ENCODE measurements at regions not wholly inside any gene's neighbourhood (a gene's known extent, or its start where the extent isn't known, plus 50 kb on each side); places are given as distances from the start of the nearest gene placed in this dataset.

GRCh38 chr5:174504266-174504726, 220.1 kb upstream of the MSX2 start:
- WGBS, 2 experiments (ENCODE audit: extremely low coverage in 1 of 2, insufficient coverage in 1 of 2, insufficient read length in 1 of 2, insufficient replicate concordance in 2 of 2, low coverage in 1 of 2, low lambda C conversion rate in 2 of 2, missing lambda C conversion rate in 1 of 2), result 96% methylated on average over 8 of the region's 9 CpGs; no CpG with 5 or more reads in 1 of the 2 experiments
- no peak for TF ChIP-seq GABPA (IDR thresholded peaks at IDR 0.05; ENCODE audit: borderline replicate concordance, insufficient read depth, low read length)
- TF ChIP-seq JUND (IDR thresholded peaks at IDR 0.05; ENCODE audit: low read length), result no peak
- TF ChIP-seq, protein P1, sequence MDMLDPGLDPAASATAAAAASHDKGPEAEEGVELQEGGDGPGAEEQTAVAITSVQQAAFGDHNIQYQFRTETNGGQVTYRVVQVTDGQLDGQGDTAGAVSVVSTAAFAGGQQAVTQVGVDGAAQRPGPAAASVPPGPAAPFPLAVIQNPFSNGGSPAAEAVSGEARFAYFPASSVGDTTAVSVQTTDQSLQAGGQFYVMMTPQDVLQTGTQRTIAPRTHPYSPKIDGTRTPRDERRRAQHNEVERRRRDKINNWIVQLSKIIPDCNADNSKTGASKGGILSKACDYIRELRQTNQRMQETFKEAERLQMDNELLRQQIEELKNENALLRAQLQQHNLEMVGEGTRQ (IDR thresholded peaks at IDR 0.05; ENCODE audit: low read length), result no peak
- TF ChIP-seq SP2 (IDR thresholded peaks at IDR 0.05; ENCODE audit: low read length), result no peak
- no peak for TF ChIP-seq NRF1 (IDR thresholded peaks at IDR 0.05; ENCODE audit: low read depth, low read length)
- TF ChIP-seq TBP (IDR thresholded peaks at IDR 0.05; ENCODE audit: low read depth, low read length), result no peak
- TF ChIP-seq KDM1A (IDR thresholded peaks at IDR 0.05; ENCODE audit: borderline replicate concordance, low read length), result no peak
- TF ChIP-seq FOSL1 (IDR thresholded peaks at IDR 0.05; ENCODE audit: insufficient read depth, low read depth, low read length), result no peak
- TF ChIP-seq CHD1 (IDR thresholded peaks at IDR 0.05; ENCODE audit: low read depth, low read length), result no peak
- TF ChIP-seq YY1 (IDR thresholded peaks at IDR 0.05; ENCODE audit: low read depth, low read length), result no peak
- no peak for TF ChIP-seq POU5F1 (IDR thresholded peaks at IDR 0.05; ENCODE audit: low read depth, low read length)

More at GRCh38 chr5:174504266-174504726, 220.1 kb upstream of the MSX2 start:
- H3K23ac ChIP-seq (ENCODE audit: insufficient read length), result no peak overlapping the region
- no peak overlapping the region for H3K56ac ChIP-seq (replicated peaks; ENCODE audit: insufficient read length, low read depth, low read length)
- no peak overlapping the region for H4K8ac ChIP-seq (ENCODE audit: extremely low read depth, insufficient read depth, low read length)
- no peak overlapping the region for H3K4me2 ChIP-seq (ENCODE audit: insufficient read depth in 1 of 2, low read depth in 2 of 2, low read length in 2 of 2)
- no peak overlapping the region for H4K5ac ChIP-seq (ENCODE audit: insufficient read length, low read depth, low read length)
- DNase-seq (ENCODE audit: low read depth in 1 of 2, low spot score in 2 of 2) (no peak), FAIRE-seq (no peak)
- POLR2A ChIA-PET (ENCODE audit: partially characterized antibody), result no interaction called here
- no peak overlapping the region for H2BK15ac ChIP-seq (ENCODE audit: low read length)
- H2BK120ac ChIP-seq (replicated peaks; ENCODE audit: low read depth, low read length), result no peak overlapping the region
- H3K79me1 ChIP-seq (ENCODE audit: low read depth, low read length), result no peaks in the 10 kb centered on the region
- H2BK12ac ChIP-seq (ENCODE audit: low read depth, low read length), result no peak overlapping the region
- no peak overlapping the region for H3K27ac ChIP-seq (ENCODE audit: low read depth, low read length)
- H3K4me1 ChIP-seq (replicated peaks in 1 of 4; ENCODE audit: control insufficient read depth in 3 of 4, insufficient read depth in 4 of 4, low read length in 3 of 4), result no peaks in the 10 kb centered on the region
- no peak overlapping the region for H3K4ac ChIP-seq (replicated peaks; ENCODE audit: insufficient read length, low read depth, low read length)
- no peaks in the 10 kb centered on the region for H3K36me3 ChIP-seq (ENCODE audit: control insufficient read depth in 2 of 4, insufficient read depth in 4 of 4, low read length in 3 of 4)
- no peaks in the 10 kb centered on the region for H3K79me2 ChIP-seq (ENCODE audit: control insufficient read depth in 1 of 2, insufficient read depth in 2 of 2, low read length in 2 of 2)
- H3K27me3 ChIP-seq (replicated peaks in 1 of 4; ENCODE audit: control insufficient read depth in 3 of 4, extremely low read depth in 1 of 4, insufficient read depth in 3 of 4, low read length in 3 of 4), result no peaks in the 10 kb centered on the region; a peak in 1 of 7 replicates
- no peak overlapping the region for H3K9ac ChIP-seq (replicated peaks in 1 of 4; ENCODE audit: extremely low read depth in 1 of 4, low read depth in 3 of 4, low read length in 3 of 4)
- CTCF ChIA-PET (ENCODE audit: partially characterized antibody), result interaction anchor here (1.5 kb wide), 1 partner anchor 13 kb away, joined by 5 read pairs; no protein-coding TSS in a partner anchor
- no peaks in the 10 kb centered on the region for H4K20me1 ChIP-seq (replicated peaks in 1 of 2; ENCODE audit: control insufficient read depth in 1 of 2, insufficient read depth in 2 of 2, low read length in 2 of 2)
- no peak overlapping the region for H2AK5ac ChIP-seq (ENCODE audit: low read depth, low read length)
- H2AFZ ChIP-seq (ENCODE audit: low read length), result no peak overlapping the region
- H4K91ac ChIP-seq (replicated peaks; ENCODE audit: insufficient read length, low read length), result no peak overlapping the region
- H2BK5ac ChIP-seq (ENCODE audit: low read depth, low read length), result no peak overlapping the region
- H2BK20ac ChIP-seq (ENCODE audit: low read length), result no peak overlapping the region
- H3K4me3 ChIP-seq (ENCODE audit: extremely low read depth in 1 of 4, insufficient read depth in 2 of 4, low read depth in 3 of 4, low read length in 4 of 4), result no peak overlapping the region
- no peak overlapping the region for H3K14ac ChIP-seq (ENCODE audit: insufficient read length)
- peaks cover 3 to 8% of the 10 kb centered on the region in 2 experiments; a peak in 2 of 4 replicates for H3K9me3 ChIP-seq (ENCODE audit: insufficient read depth in 2 of 2, low read depth in 1 of 2, low read length in 1 of 2)
- H3K23me2 ChIP-seq (ENCODE audit: low read depth, low read length), result no peaks in the 10 kb centered on the region
- no peak overlapping the region for H3K18ac ChIP-seq (ENCODE audit: extremely low read depth, low read length)
